ENCODE measurements at regions not wholly inside any gene's neighbourhood (a gene's known extent, or its start where the extent isn't known, plus 50 kb on each side); places are given as distances from the start of the nearest gene placed in this dataset.

- Histone ChIP-seq H3K27me3 (no peaks in the 10 kb centered on the region), H3K4me1 (peaks cover 18% of the 10 kb centered on the region), H3K36me3 (no peaks in the 10 kb centered on the region), H3K4me3 (ENCODE audit: low read depth, low read length) (no peak overlapping the region), H3K9me3 (no peaks in the 10 kb centered on the region)
- DNase-seq = no peak
- TF ChIP-seq CTCF (IDR thresholded peaks at IDR 0.05; ENCODE audit: low read depth, low read length) = no peak
These were observed 82.1 kb upstream of the WNT11 start for GRCh38 chr11:76288166-76288980.

- H3K9me3 ChIP-seq = no peaks in the 10 kb centered on the region
- no peak overlapping the region for H3K4me3 ChIP-seq (ENCODE audit: low read depth, low read length)
- H3K36me3 ChIP-seq = no peaks in the 10 kb centered on the region
- TF ChIP-seq CTCF (IDR thresholded peaks at IDR 0.05; ENCODE audit: low read depth, low read length) = no peak
- H3K4me1 ChIP-seq = peaks cover 13% of the 10 kb centered on the region
- no peak for DNase-seq
- H3K27me3 ChIP-seq = no peaks in the 10 kb centered on the region
These were observed 80.9 kb upstream of the WNT11 start for GRCh38 chr11:76287227-76287626.

GRCh38 chr11:76285397-76286104 lies 79.2 kb upstream of the WNT11 start:
- no peak for TF ChIP-seq CTCF (IDR thresholded peaks at IDR 0.05; ENCODE audit: low read depth, low read length)
- Histone ChIP-seq H3K36me3 (no peaks in the 10 kb centered on the region), H3K4me1 (peaks cover 3% of the 10 kb centered on the region; the same call in 1 of the 2 replicates), H3K9me3 (no peaks in the 10 kb centered on the region), H3K4me3 (ENCODE audit: low read depth, low read length) (no peak overlapping the region), H3K27me3 (no peaks in the 10 kb centered on the region)
- no peak for DNase-seq

GRCh38 chr11:76284161-76284560 lies 77.9 kb upstream of the WNT11 start:
- Histone ChIP-seq H3K9me3 (no peaks in the 10 kb centered on the region), H3K4me1 (peaks cover 3% of the 10 kb centered on the region; the same call in 1 of the 2 replicates), H3K36me3 (no peaks in the 10 kb centered on the region), H3K27me3 (no peaks in the 10 kb centered on the region), H3K4me3 (ENCODE audit: low read depth, low read length) (no peak overlapping the region)
- TF ChIP-seq CTCF (IDR thresholded peaks at IDR 0.05; ENCODE audit: low read depth, low read length) = no peak
- DNase-seq = no peak

GRCh38 chr11:76282811-76283595 lies 76.7 kb upstream of the WNT11 start:
- peaks cover 3% of the 10 kb centered on the region; the same call in 1 of the 2 replicates for H3K4me1 ChIP-seq
- no peak for DNase-seq
- no peak for TF ChIP-seq CTCF (IDR thresholded peaks at IDR 0.05; ENCODE audit: low read depth, low read length)
- H3K4me3 ChIP-seq (ENCODE audit: low read depth, low read length) = no peak overlapping the region
- H3K9me3 ChIP-seq = no peaks in the 10 kb centered on the region
- no peaks in the 10 kb centered on the region for H3K36me3 ChIP-seq
- H3K27me3 ChIP-seq = no peaks in the 10 kb centered on the region
